ENCODE measurements at regions not wholly inside any gene's neighbourhood (a gene's known extent, or its start where the extent isn't known, plus 50 kb on each side); places are given as distances from the start of the nearest gene placed in this dataset.

- TF ChIP-seq, protein P1, sequence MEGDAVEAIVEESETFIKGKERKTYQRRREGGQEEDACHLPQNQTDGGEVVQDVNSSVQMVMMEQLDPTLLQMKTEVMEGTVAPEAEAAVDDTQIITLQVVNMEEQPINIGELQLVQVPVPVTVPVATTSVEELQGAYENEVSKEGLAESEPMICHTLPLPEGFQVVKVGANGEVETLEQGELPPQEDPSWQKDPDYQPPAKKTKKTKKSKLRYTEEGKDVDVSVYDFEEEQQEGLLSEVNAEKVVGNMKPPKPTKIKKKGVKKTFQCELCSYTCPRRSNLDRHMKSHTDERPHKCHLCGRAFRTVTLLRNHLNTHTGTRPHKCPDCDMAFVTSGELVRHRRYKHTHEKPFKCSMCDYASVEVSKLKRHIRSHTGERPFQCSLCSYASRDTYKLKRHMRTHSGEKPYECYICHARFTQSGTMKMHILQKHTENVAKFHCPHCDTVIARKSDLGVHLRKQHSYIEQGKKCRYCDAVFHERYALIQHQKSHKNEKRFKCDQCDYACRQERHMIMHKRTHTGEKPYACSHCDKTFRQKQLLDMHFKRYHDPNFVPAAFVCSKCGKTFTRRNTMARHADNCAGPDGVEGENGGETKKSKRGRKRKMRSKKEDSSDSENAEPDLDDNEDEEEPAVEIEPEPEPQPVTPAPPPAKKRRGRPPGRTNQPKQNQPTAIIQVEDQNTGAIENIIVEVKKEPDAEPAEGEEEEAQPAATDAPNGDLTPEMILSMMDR (conservative IDR thresholded peaks at IDR 0.05; ENCODE audit: low read depth in 2 of 2), result no peak
- TF ChIP-seq EZH2phosphoT487 (IDR thresholded peaks at IDR 0.05; ENCODE audit: unreplicated experiment) (no peak), POLR2AphosphoS5 (IDR thresholded peaks at IDR 0.05; ENCODE audit: low read depth) (no peak), EZH2 (IDR thresholded peaks at IDR 0.05; ENCODE audit: low read depth, unreplicated experiment) (no peak), REST (IDR thresholded peaks at IDR 0.05; ENCODE audit: unreplicated experiment) (no peak), CREB1 (CRISPR knock-in tag; IDR thresholded peaks at IDR 0.05; ENCODE audit: low read depth) (no peak)
Measured at GRCh38 chr16:61313931-61314330, 722.3 kb downstream of the CDH8 start.
